22Rv1 (cell line): ENCODE measurements at regions not wholly inside any gene's neighbourhood (a gene's known extent, or its start where the extent isn't known, plus 50 kb on each side); places are given as distances from the start of the nearest gene placed in this dataset.

Experiments
- H3K27ac ChIP-seq: fragments of 450-650 bp; 2 replicates; pipeline ENCODE4 v1.5.1; 2017
- ZFX ChIP-seq: fragments of 450-650 bp; IDR thresholded peaks from 2 replicates; pipeline ENCODE4 v1.6.1; 2017; ENCODE audit warnings: antibody characterized with exemption, borderline replicate concordance
- TF ChIP-seq, protein P1 (sequence below): fragments of 450-650 bp; IDR thresholded peaks from 2 replicates; pipeline ENCODE4 v1.5.1; 2017; ENCODE audit warnings: mild to moderate bottlenecking

DNA sequence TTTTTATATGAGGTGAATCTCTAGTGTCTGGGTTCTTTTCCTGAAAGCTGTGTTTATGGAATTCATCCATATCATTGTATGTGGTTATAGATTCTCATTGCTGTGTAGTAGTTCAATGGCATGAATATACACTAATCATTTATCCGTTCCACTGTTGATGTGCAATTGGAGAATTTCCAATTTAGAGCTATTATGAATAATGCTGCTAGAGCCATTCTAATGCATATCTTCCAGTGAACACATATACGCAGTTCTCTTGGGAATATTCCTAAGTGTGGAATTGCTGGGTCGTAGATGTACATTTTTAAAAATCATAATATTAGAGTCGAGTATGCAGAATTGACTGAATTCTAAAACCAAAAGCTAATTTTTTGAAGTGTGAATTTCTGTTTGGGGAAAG, 327.5 kb upstream of the JAG1 start:
- TF ChIP-seq ZFX = no peak
- no peak overlapping the region for H3K27ac ChIP-seq

DNA sequence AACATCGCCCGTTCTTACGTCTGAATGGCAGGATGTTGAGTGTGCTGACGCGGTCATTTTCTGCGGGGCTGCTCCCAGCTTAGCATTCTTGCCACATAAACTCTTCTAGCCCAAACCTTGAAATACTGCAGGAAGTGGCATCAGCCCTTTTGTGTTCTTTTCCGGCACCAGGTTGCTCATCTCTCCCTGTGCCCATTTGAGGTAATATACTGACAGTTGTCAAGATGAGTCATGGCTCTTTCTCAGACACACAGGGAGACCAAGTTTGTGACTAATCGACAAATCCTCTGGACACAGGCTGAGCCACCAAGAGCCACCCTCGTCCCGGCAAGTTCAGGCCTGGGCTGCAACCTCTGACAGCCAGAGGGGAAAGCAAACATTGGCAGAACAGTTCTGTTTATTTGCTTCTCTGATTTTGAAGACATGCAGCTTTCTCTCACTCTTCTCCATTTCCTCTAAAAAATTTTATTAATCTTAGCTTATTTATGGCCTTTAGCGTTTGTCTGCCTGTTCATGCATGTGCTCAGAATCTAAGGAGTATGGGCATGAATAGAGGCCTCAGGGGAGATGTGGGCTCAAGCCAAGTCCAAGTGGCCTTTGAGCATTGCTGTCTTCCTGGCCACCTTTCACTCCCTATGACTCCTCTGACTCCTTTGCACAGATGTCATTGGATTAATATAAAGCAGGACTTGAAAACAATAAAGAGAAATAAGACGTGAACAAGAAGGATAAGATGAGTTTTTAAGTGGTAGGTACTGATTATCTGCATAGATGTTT, 328.2 kb upstream of the JAG1 start:
- no peak overlapping the region for H3K27ac ChIP-seq
- TF ChIP-seq ZFX = no peak
- TF ChIP-seq, protein P1, sequence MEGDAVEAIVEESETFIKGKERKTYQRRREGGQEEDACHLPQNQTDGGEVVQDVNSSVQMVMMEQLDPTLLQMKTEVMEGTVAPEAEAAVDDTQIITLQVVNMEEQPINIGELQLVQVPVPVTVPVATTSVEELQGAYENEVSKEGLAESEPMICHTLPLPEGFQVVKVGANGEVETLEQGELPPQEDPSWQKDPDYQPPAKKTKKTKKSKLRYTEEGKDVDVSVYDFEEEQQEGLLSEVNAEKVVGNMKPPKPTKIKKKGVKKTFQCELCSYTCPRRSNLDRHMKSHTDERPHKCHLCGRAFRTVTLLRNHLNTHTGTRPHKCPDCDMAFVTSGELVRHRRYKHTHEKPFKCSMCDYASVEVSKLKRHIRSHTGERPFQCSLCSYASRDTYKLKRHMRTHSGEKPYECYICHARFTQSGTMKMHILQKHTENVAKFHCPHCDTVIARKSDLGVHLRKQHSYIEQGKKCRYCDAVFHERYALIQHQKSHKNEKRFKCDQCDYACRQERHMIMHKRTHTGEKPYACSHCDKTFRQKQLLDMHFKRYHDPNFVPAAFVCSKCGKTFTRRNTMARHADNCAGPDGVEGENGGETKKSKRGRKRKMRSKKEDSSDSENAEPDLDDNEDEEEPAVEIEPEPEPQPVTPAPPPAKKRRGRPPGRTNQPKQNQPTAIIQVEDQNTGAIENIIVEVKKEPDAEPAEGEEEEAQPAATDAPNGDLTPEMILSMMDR = no peak

DNA sequence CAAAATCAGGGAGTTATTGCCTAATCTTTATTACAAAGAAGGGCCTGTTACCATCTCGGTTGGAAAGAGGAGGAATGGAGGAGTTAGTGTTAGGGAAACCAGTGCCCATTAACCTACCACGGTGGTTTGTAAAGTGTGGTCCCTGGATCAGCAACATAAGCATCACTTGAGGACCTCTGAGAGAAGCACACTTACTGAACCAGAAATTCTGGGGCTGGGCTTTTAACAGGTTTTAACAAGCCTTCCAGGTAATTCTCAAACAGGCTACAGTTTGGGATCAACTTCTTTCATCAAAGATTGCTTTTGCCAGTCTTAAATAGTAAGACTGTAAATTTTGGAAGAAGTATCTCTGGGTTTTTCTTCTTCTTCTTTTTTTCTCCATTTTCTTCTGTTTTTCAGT, 329.5 kb upstream of the JAG1 start:
- TF ChIP-seq, protein P1 = no peak
- no peak for TF ChIP-seq ZFX
- H3K27ac ChIP-seq = no peak overlapping the region

DNA sequence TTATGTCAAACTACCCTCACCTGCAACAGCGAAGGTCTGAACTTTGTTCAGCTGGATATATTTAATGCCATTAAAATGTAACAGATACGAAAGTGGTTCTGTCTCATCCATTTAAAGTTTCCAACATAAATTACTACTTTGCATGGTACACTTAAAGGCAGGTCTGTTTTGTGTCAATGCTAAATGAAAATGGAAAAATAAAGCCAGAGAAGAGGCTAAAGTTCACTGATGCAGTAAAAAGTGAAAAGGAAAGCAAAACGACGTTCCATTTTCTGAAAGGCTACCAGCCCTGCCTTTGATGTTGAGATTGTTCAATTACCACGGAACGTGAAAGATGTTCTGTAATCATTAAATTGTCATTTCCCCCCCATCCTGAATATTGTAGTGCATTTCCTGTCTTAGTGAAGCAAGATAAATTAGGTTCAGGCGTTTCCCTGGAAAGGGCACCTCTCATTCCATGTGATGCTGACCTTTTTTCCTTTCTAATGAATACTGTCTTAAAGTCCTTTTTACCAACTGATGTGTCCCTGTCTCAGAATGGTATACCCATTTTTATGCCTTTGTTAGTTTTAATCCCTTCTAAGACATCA, 334.7 kb upstream of the JAG1 start:
- TF ChIP-seq, protein P1 = no peak
- no peak for TF ChIP-seq ZFX

DNA sequence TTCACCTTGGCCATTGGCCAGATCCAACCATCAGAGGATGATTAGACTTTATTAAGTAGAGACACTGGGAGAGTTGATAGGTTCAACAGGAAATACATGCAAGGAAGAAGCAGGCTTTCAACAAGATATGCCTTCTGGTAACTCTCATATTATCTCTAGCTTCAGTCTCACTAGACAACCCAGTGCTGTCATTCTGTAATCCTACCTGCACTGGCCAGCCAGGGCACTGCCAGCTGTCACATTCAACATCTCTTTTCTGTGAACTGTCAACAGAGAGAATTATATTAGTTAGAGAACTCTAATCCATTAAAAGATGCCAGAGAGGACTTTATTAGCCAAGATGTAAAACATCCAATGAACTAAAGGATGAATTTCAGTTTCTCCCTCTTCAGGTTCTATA, 337.9 kb upstream of the JAG1 start:
- no peak overlapping the region for H3K27ac ChIP-seq
- TF ChIP-seq ZFX = no peak
- TF ChIP-seq, protein P1 = no peak

More for the DNA sequence above, 334.7 kb upstream of the JAG1 start:
- H3K27ac ChIP-seq = no peak overlapping the region

DNA sequence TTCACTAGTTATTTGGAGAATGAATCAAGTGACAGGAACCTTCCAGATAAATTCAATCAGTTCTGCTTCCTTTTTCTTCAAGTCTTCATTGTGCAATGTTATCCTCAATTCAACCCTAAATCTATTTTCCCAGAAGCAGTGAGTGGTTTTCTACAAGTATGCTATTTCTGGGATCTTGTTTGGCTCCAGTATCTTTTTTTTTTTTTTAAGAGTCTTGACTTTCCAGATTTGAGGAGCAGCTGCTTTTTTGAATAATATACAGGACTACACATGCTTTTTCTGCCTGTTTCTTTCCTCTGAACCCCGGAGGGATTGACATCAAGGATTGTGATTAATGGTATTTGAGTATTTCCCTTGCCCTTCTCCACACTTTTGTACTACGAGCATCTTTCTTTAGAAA, 339.2 kb upstream of the JAG1 start:
- TF ChIP-seq, protein P1 = no peak
- no peak for TF ChIP-seq ZFX
- H3K27ac ChIP-seq = no peak overlapping the region

DNA sequence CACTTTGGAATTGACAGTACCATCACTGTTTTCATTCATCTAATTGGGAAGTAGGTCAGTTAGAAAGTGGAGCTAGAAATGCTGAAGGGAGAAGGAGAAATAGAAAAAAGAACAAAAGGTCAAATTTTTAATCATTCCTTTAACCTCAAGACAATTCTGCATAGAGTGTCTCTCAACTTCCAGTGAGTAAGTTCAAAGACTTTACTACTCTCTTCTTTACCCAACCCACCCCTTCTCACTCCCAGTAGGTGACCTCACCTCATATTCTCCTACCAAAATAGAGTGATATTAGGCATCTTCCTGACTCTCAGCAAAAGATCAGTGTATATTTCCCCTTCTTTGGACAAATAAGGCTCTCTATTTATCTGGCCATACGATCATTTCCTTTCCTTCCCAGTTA, 340.0 kb upstream of the JAG1 start:
- TF ChIP-seq, protein P1 = no peak
- no peak for TF ChIP-seq ZFX

DNA sequence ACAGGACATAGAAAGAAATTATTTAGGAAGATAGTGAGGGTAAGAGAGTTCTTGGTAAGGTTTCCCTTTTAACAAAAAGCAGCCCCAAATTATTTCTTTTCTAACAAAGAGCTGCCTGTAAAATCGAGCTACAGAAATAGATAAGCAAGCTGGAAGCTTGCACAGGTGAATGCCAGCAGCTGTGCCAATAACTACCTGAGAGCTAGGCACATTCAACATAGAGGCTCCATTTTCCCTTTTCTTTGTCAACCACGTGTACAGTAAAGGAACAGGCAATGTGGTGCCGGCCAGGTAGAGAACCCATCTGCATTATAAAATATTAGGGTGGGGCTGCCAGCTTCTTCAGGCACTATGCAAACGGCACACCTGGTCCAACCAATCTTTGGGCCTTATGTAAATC, 341.6 kb upstream of the JAG1 start:
- H3K27ac ChIP-seq = no peak overlapping the region
- no peak for TF ChIP-seq ZFX
- TF ChIP-seq, protein P1 = no peak

More for the DNA sequence above, 340.0 kb upstream of the JAG1 start:
- H3K27ac ChIP-seq = no peak overlapping the region
